SJCRH30 (cell line): ENCODE measurements at regions not wholly inside any gene's neighbourhood (a gene's known extent, or its start where the extent isn't known, plus 50 kb on each side); places are given as distances from the start of the nearest gene placed in this dataset.

ENCODE experiments used
- DNase-seq, 2 experiments: peaks; one replicate each; pipeline ENCODE4 v3.0.0-alpha.2; 2015 to 2020
- H3K27ac ChIP-seq: fragments of 250-450 bp; sonication (Bioruptor Pico); 2 replicates; pipeline ENCODE4 v1.5.1; 2020; ENCODE audit warnings: mild to moderate bottlenecking, moderate library complexity
- H3K27me3 ChIP-seq: fragments of 250-450 bp; sonication (Bioruptor Pico); 2 replicates; pipeline ENCODE4 v1.5.1; 2020; ENCODE audit warnings: mild to moderate bottlenecking, moderate library complexity
- H3K36me3 ChIP-seq: fragments of 250-450 bp; sonication (Bioruptor Pico); 2 replicates; pipeline ENCODE4 v1.5.1; 2020; ENCODE audit warnings: mild to moderate bottlenecking, moderate library complexity
- H3K4me1 ChIP-seq: fragments of 250-450 bp; sonication (Bioruptor Pico); 2 replicates; pipeline ENCODE4 v1.5.1; 2020; ENCODE audit warnings: mild to moderate bottlenecking, moderate library complexity
- H3K4me3 ChIP-seq: fragments of 250-450 bp; sonication (Bioruptor Pico); 2 replicates; pipeline ENCODE4 v1.5.1; 2020; ENCODE audit warnings: mild to moderate bottlenecking, moderate library complexity
- H3K9me3 ChIP-seq: fragments of 250-450 bp; sonication (Bioruptor Pico); replicated peaks from 2 replicates; pipeline ENCODE4 v1.5.1; 2020; ENCODE audit warnings: mild to moderate bottlenecking, moderate library complexity

DNA sequence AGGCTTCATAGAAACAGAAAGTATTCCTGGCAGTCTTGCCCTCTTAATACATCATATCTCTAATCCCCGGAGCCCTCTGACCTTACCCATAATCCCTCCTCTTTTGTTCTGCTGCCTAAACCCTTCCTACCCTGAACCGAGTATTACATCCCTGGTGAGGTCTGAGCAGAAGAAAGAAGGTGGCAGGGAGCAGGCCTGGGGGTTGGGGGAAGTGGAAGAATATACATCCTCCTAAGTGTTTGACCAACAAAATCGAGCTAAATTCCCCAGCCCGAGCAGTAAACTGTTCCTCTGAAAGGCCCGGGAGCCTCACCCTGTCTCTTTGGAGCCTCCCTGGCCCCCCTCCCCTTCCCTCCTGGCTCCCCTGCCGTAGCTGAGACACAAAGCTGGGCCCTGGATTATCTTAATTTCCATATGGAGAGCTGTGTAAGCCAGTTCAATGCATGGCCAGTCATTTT is 192.6 kb upstream of the LHX5 start:
- H3K4me1 ChIP-seq, result no peaks in the 10 kb centered on the region
- H3K4me3 ChIP-seq, result no peak overlapping the region
- H3K27me3 ChIP-seq, result no peaks in the 10 kb centered on the region
- H3K9me3 ChIP-seq, result no peaks in the 10 kb centered on the region
- DNase-seq, result peak in 1 of 2 experiments; percentile 17
- no peak overlapping the region for H3K27ac ChIP-seq
- no peaks in the 10 kb centered on the region for H3K36me3 ChIP-seq

- no peak overlapping the region for H3K4me3 ChIP-seq
- H3K9me3 ChIP-seq, result no peaks in the 10 kb centered on the region; the same call in 1 of the 2 replicates
- peak in 1 of 2 experiments; percentile 16 for DNase-seq
- H3K27me3 ChIP-seq, result no peaks in the 10 kb centered on the region
- no peak overlapping the region for H3K27ac ChIP-seq
- no peaks in the 10 kb centered on the region for H3K4me1 ChIP-seq
- no peaks in the 10 kb centered on the region for H3K36me3 ChIP-seq
Measured at GRCh38 chr12:113663396-113663795, 191.7 kb upstream of the LHX5 start.

DNA sequence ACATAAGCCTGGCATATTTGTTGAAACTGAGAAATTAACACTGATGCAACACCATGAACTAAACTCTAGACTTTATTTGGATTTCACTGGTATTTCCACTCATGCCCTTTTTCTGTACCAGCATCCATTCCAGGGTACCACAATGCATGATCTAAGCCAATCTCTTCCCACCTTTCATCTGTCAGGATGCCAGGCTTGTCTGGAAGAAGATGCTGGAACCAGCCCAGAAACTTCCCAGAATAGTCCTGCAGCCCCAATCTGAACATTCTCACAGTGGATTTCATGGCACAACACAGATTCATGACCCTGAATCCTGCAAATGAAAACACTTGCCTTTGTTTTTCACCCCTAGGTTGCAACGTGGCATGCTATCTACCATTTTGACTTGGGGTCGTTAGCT is 189.3 kb upstream of the LHX5 start:
- no peak for DNase-seq
- H3K27me3 ChIP-seq, result no peaks in the 10 kb centered on the region
- H3K9me3 ChIP-seq, result no peaks in the 10 kb centered on the region; the same call in none of the 2 replicates
- no peaks in the 10 kb centered on the region for H3K36me3 ChIP-seq
- H3K4me3 ChIP-seq, result no peak overlapping the region
- no peaks in the 10 kb centered on the region for H3K4me1 ChIP-seq
- H3K27ac ChIP-seq, result no peak overlapping the region

GRCh38 chr12:113659416-113659815 is 187.7 kb upstream of the LHX5 start:
- H3K4me3 ChIP-seq, result no peak overlapping the region
- H3K9me3 ChIP-seq, result no peaks in the 10 kb centered on the region; the same call in none of the 2 replicates
- H3K27ac ChIP-seq, result no peak overlapping the region
- no peaks in the 10 kb centered on the region for H3K4me1 ChIP-seq
- H3K27me3 ChIP-seq, result no peaks in the 10 kb centered on the region
- no peaks in the 10 kb centered on the region for H3K36me3 ChIP-seq
- DNase-seq, result no peak

DNA sequence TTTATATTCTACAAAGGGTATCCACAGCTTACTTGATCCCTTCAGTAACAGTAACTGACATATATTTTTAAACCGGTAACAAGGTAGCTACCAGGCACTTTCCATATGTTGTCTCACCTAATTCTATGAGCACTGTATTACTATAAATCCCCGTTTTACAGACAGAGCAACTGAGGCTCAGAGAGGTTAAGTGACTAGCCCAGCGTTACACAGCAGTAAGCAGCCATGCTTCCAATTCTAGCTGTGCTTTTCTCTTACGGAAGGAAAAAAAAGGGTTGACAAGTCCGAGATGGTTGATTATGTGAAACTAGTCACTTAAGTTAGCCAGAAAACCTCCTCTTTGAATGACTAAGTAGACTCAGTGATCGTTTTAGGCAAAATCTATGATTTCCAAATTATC is 187.3 kb upstream of the LHX5 start:
- Histone ChIP-seq H3K27ac (no peak overlapping the region), H3K9me3 (no peaks in the 10 kb centered on the region; the same call in none of the 2 replicates), H3K4me1 (no peaks in the 10 kb centered on the region), H3K4me3 (no peak overlapping the region), H3K36me3 (no peaks in the 10 kb centered on the region), H3K27me3 (no peaks in the 10 kb centered on the region)
- no peak for DNase-seq

- H3K36me3 ChIP-seq, result no peaks in the 10 kb centered on the region
- H3K4me1 ChIP-seq, result no peaks in the 10 kb centered on the region
- H3K27me3 ChIP-seq, result no peaks in the 10 kb centered on the region
- no peak overlapping the region for H3K27ac ChIP-seq
- no peaks in the 10 kb centered on the region; the same call in none of the 2 replicates for H3K9me3 ChIP-seq
- no peak for DNase-seq
- H3K4me3 ChIP-seq, result no peak overlapping the region
Measured at GRCh38 chr12:113658006-113658655, 186.5 kb upstream of the LHX5 start.

- Histone ChIP-seq H3K36me3 (no peaks in the 10 kb centered on the region), H3K4me3 (no peak overlapping the region), H3K27ac (no peak overlapping the region), H3K4me1 (no peaks in the 10 kb centered on the region), H3K27me3 (no peaks in the 10 kb centered on the region), H3K9me3 (no peaks in the 10 kb centered on the region; the same call in none of the 2 replicates)
- DNase-seq, result no peak
Measured at GRCh38 chr12:113655919-113656318, 184.2 kb upstream of the LHX5 start.

DNA sequence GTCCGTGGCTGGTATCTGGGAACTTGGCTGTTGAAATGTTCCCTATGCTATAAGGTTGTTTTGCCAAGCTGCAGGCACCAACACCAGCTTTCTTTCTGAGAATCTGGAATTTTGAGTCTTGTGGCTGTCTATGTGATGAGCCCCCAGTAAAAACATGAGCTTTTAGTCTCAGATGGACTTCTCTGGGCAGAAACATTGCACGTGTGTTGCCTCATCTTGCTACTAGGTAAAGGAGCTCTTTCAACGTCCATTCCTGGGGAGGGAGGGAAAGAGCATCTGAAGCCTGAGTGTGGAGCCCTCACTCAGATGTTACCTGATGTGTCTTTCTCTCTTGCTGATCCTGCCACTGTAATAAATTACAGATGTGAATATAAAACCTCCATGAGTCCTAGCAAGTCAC is 183.8 kb upstream of the LHX5 start:
- no peak for DNase-seq
- no peak overlapping the region for H3K27ac ChIP-seq
- H3K36me3 ChIP-seq, result no peaks in the 10 kb centered on the region
- H3K4me1 ChIP-seq, result no peaks in the 10 kb centered on the region
- no peak overlapping the region for H3K4me3 ChIP-seq
- no peaks in the 10 kb centered on the region for H3K27me3 ChIP-seq
- no peaks in the 10 kb centered on the region; the same call in none of the 2 replicates for H3K9me3 ChIP-seq

GRCh38 chr12:113651662-113652061 is 180.0 kb upstream of the LHX5 start:
- H3K36me3 ChIP-seq, result no peaks in the 10 kb centered on the region
- H3K27me3 ChIP-seq, result no peaks in the 10 kb centered on the region
- H3K9me3 ChIP-seq, result no peaks in the 10 kb centered on the region; the same call in 1 of the 2 replicates
- DNase-seq, result no peak
- H3K27ac ChIP-seq, result no peak overlapping the region
- no peak overlapping the region for H3K4me3 ChIP-seq
- no peaks in the 10 kb centered on the region for H3K4me1 ChIP-seq

GRCh38 chr12:113650476-113650875 is 178.8 kb upstream of the LHX5 start:
- DNase-seq, result no peak
- no peaks in the 10 kb centered on the region; the same call in 1 of the 2 replicates for H3K27me3 ChIP-seq
- H3K4me3 ChIP-seq, result no peak overlapping the region
- no peak overlapping the region for H3K27ac ChIP-seq
- H3K4me1 ChIP-seq, result no peaks in the 10 kb centered on the region
- H3K36me3 ChIP-seq, result no peaks in the 10 kb centered on the region
- H3K9me3 ChIP-seq, result no peaks in the 10 kb centered on the region

GRCh38 chr12:113649256-113649830 is 177.7 kb upstream of the LHX5 start:
- Histone ChIP-seq H3K27me3 (peaks cover 4% of the 10 kb centered on the region; the same call in 1 of the 2 replicates), H3K27ac (no peak overlapping the region), H3K4me1 (no peaks in the 10 kb centered on the region), H3K9me3 (no peaks in the 10 kb centered on the region), H3K4me3 (no peak overlapping the region), H3K36me3 (no peaks in the 10 kb centered on the region)
- DNase-seq, result no peak

- Histone ChIP-seq H3K27me3 (peaks cover 4% of the 10 kb centered on the region; the same call in 1 of the 2 replicates), H3K9me3 (no peaks in the 10 kb centered on the region), H3K4me1 (no peaks in the 10 kb centered on the region), H3K36me3 (no peaks in the 10 kb centered on the region), H3K4me3 (no peak overlapping the region), H3K27ac (no peak overlapping the region)
- DNase-seq, result peak; percentile 26 to 49
Measured at GRCh38 chr12:113647048-113647447, 175.4 kb upstream of the LHX5 start.

GRCh38 chr12:113645603-113646002 is 173.9 kb upstream of the LHX5 start:
- no peaks in the 10 kb centered on the region for H3K36me3 ChIP-seq
- H3K4me3 ChIP-seq, result no peak overlapping the region
- no peaks in the 10 kb centered on the region for H3K4me1 ChIP-seq

GRCh38 chr12:113645183-113645582 is 173.5 kb upstream of the LHX5 start:
- no peaks in the 10 kb centered on the region for H3K9me3 ChIP-seq
- DNase-seq, result no peak
- no peak overlapping the region for H3K4me3 ChIP-seq
- no peaks in the 10 kb centered on the region for H3K4me1 ChIP-seq
- H3K27ac ChIP-seq, result no peak overlapping the region
- H3K27me3 ChIP-seq, result peaks cover 4% of the 10 kb centered on the region; the same call in 1 of the 2 replicates
- no peaks in the 10 kb centered on the region for H3K36me3 ChIP-seq

More at GRCh38 chr12:113645603-113646002, 173.9 kb upstream of the LHX5 start:
- Histone ChIP-seq H3K27me3 (peaks cover 4% of the 10 kb centered on the region; the same call in 1 of the 2 replicates), H3K9me3 (no peaks in the 10 kb centered on the region), H3K27ac (no peak overlapping the region)
- peak in 1 of 2 experiments; percentile 36 for DNase-seq

GRCh38 chr12:113643177-113643974 is 171.7 kb upstream of the LHX5 start:
- Histone ChIP-seq H3K4me1 (no peaks in the 10 kb centered on the region), H3K4me3 (no peak overlapping the region), H3K9me3 (no peaks in the 10 kb centered on the region), H3K27ac (no peak overlapping the region), H3K27me3 (peaks cover 4% of the 10 kb centered on the region; the same call in 1 of the 2 replicates), H3K36me3 (no peaks in the 10 kb centered on the region)
- DNase-seq, result no peak
